OCI-LY1 (cell line): ENCODE measurements at regions not wholly inside any gene's neighbourhood (a gene's known extent, or its start where the extent isn't known, plus 50 kb on each side); places are given as distances from the start of the nearest gene placed in this dataset.

Experiments used
- H2AFZ ChIP-seq: fragments of 200-600 bp; sonication (generic), shearing (Covaris generic); 2 replicates; pipeline ENCODE4 v1.6.0; 2014; ENCODE audit warnings: antibody characterized with exemption, mild to moderate bottlenecking, low read length
- H3F3A ChIP-seq: fragments of 200-600 bp; sonication (generic), shearing (Covaris generic); 2 replicates; pipeline ENCODE4 v1.6.0; 2014; ENCODE audit warnings: mild to moderate bottlenecking, antibody characterized with exemption, low read length, moderate library complexity; ENCODE audit not compliant: insufficient read depth
- H3K27ac ChIP-seq: fragments of 200-600 bp; sonication (generic); 2 replicates; pipeline ENCODE4 v1.5.1; 2014; ENCODE audit warnings: low read length, mixed run types, mild to moderate bottlenecking, low read depth; ENCODE audit not compliant: poor library complexity, severe bottlenecking
- H3K27me3 ChIP-seq: fragments of 200-600 bp; sonication (generic); 2 replicates; pipeline ENCODE4 v1.6.0; 2014; ENCODE audit warnings: antibody characterized with exemption, mild to moderate bottlenecking, low read length, moderate library complexity; ENCODE audit not compliant: insufficient read depth
- H3K36me3 ChIP-seq: fragments of 200-600 bp; sonication (generic); 2 replicates; pipeline ENCODE4 v1.6.1; 2014; ENCODE audit warnings: mild to moderate bottlenecking, antibody characterized with exemption, low read length, moderate library complexity, mixed read lengths; ENCODE audit not compliant: insufficient read depth
- H3K4me1 ChIP-seq: fragments of 200-600 bp; sonication (generic); 2 replicates; pipeline ENCODE4 v1.5.1; 2014; ENCODE audit warnings: mild to moderate bottlenecking, low read length, moderate library complexity; ENCODE audit not compliant: insufficient read depth, severe bottlenecking
- H3K4me2 ChIP-seq: fragments of 200-600 bp; sonication (generic), shearing (Covaris generic); 2 replicates; pipeline ENCODE4 v1.6.1; 2014; ENCODE audit warnings: low read length
- H3K4me3 ChIP-seq: fragments of 200-600 bp; sonication (generic); 2 replicates; pipeline ENCODE4 v1.5.1; 2014; ENCODE audit warnings: low read length, low read depth, mild to moderate bottlenecking, mixed read lengths; ENCODE audit not compliant: poor library complexity, severe bottlenecking
- H3K79me2 ChIP-seq: fragments of 200-600 bp; shearing (Covaris generic); 2 replicates; pipeline ENCODE4 v1.6.1; 2016; ENCODE audit warnings: mixed run types, low read length, mixed read lengths; ENCODE audit not compliant: insufficient read depth
- H3K9ac ChIP-seq: fragments of 200-600 bp; sonication (generic), shearing (Covaris generic); 2 replicates; pipeline ENCODE4 v1.6.1; 2014; ENCODE audit warnings: mild to moderate bottlenecking, low read length, mixed read lengths
- H3K9me2 ChIP-seq: fragments of 200-600 bp; sonication (generic), shearing (Covaris generic); 2 replicates; pipeline ENCODE4 v1.6.1; 2014; ENCODE audit warnings: low read depth, mild to moderate bottlenecking, low read length, mixed read lengths
- H3K9me3 ChIP-seq: fragments of 200-600 bp; shearing (Covaris generic); 2 replicates; pipeline ENCODE4 v1.6.1; 2014; ENCODE audit warnings: low read length, mixed read lengths
- H4K20me1 ChIP-seq: fragments of 200-600 bp; sonication (generic), shearing (Covaris generic); 2 replicates; pipeline ENCODE4 v1.6.0; 2016; ENCODE audit warnings: mild to moderate bottlenecking, low read length; ENCODE audit not compliant: insufficient read depth
- EZH2 ChIP-seq: fragments of 200-600 bp; sonication (generic), shearing (Covaris generic); IDR thresholded peaks from 2 replicates; pipeline ENCODE4 v1.8.0; 2017; ENCODE audit warnings: borderline replicate concordance, mixed run types, mild to moderate bottlenecking, antibody characterized with exemption, low read length, moderate library complexity, mixed read lengths
- TF ChIP-seq, protein P1 (sequence below): fragments of 200-600 bp; sonication (generic), shearing (Covaris generic); IDR thresholded peaks from 2 replicates; pipeline ENCODE4 v1.5.1; 2017; ENCODE audit warnings: mild to moderate bottlenecking, antibody characterized with exemption, low read length, moderate library complexity, mixed read lengths

DNA sequence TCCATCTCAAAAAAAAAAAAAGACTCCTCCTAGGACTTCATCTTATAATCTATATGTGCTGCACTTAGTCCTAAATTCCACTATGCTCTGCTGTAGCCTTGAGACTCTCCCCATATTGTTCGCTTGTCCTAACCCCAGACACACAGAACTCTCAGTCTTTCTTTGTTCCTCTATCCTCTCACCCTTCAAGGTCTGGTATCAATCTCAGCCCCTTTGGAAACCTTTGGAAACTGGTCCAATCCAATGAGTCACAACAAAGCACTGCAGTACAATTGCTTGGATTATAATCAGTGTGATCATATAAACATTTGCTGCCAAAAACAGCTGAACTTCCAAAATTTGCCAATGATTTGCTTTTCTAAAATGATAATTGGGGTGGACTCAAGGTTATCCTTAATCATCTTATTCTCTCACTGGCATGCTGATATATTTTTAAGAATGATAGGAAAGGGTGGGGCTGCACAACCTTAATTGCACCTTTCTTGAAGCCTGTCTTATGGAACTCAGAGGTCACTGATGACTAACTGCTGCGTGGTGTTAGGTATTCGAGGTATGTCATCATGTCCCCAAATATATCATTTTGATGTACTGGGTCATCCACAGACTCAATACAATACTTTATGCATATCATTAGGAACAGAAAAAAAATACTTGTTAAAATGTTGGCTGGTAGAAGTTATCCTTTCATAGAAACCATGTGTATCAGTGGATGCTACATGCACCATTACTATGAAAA is 756.7 kb downstream of the NR2F2 start:
- TF ChIP-seq EZH2 = no peak
- TF ChIP-seq, protein P1, sequence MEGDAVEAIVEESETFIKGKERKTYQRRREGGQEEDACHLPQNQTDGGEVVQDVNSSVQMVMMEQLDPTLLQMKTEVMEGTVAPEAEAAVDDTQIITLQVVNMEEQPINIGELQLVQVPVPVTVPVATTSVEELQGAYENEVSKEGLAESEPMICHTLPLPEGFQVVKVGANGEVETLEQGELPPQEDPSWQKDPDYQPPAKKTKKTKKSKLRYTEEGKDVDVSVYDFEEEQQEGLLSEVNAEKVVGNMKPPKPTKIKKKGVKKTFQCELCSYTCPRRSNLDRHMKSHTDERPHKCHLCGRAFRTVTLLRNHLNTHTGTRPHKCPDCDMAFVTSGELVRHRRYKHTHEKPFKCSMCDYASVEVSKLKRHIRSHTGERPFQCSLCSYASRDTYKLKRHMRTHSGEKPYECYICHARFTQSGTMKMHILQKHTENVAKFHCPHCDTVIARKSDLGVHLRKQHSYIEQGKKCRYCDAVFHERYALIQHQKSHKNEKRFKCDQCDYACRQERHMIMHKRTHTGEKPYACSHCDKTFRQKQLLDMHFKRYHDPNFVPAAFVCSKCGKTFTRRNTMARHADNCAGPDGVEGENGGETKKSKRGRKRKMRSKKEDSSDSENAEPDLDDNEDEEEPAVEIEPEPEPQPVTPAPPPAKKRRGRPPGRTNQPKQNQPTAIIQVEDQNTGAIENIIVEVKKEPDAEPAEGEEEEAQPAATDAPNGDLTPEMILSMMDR = no peak
- no peaks in the 10 kb centered on the region for H4K20me1 ChIP-seq
- H3K27me3 ChIP-seq = no peaks in the 10 kb centered on the region; the same call in 1 of the 2 replicates
- H3K9ac ChIP-seq = no peak overlapping the region
- H3F3A ChIP-seq = no peaks in the 10 kb centered on the region
- no peak overlapping the region for H2AFZ ChIP-seq
- H3K36me3 ChIP-seq = no peaks in the 10 kb centered on the region
- H3K79me2 ChIP-seq = no peaks in the 10 kb centered on the region
- no peak overlapping the region for H3K27ac ChIP-seq
- no peaks in the 10 kb centered on the region for H3K9me3 ChIP-seq
- no peak overlapping the region for H3K4me3 ChIP-seq
- no peak overlapping the region for H3K4me2 ChIP-seq
- H3K9me2 ChIP-seq = no peaks in the 10 kb centered on the region
- no peaks in the 10 kb centered on the region for H3K4me1 ChIP-seq

DNA sequence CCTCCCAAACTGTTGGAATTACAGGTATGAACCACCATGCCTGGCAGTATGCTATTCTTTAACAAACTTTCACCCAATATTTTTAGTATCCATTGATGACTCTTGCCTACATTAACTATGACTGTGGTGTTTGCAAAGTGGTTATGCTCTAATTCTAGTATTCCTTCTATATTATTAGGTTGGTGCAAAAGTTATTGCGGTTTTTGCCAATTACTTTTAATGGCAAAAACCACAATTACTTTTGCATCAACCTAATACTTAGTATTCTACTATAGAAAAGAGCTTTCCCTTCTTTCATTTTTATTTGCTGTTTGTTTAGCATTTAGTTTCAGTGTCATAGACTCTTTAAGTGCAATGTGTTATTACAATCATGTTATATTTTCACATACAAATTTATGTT is 760.6 kb downstream of the NR2F2 start:
- H3K4me1 ChIP-seq = no peaks in the 10 kb centered on the region

DNA sequence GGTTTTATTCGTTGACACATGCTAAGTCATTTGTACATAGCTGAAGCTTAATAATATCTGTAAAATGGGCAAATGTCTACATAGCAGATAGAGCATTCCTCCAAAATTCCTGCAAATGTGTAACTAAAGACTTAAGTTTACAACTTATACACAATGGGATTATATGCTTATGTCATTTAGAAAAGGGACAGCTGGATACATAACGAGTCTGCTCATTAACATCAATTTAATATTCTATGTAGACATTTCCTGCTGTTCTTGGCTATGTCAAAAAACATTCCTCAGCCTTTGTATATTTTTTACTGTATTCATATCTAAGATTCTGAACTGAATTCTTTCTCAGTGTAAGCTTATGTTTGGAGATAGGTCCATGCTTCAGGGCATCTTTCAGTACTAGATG is 762.2 kb downstream of the NR2F2 start:
- Histone ChIP-seq H3K36me3 (no peaks in the 10 kb centered on the region), H3K9me3 (no peaks in the 10 kb centered on the region), H3K9ac (no peak overlapping the region), H4K20me1 (no peaks in the 10 kb centered on the region), H3F3A (no peaks in the 10 kb centered on the region), H3K4me1 (no peaks in the 10 kb centered on the region), H3K27ac (no peak overlapping the region), H2AFZ (no peak overlapping the region), H3K79me2 (no peaks in the 10 kb centered on the region), H3K4me2 (no peak overlapping the region), H3K4me3 (no peak overlapping the region), H3K27me3 (no peaks in the 10 kb centered on the region; the same call in 1 of the 2 replicates), H3K9me2 (no peaks in the 10 kb centered on the region)
- no peak for TF ChIP-seq EZH2

More for the DNA sequence above, 760.6 kb downstream of the NR2F2 start:
- H3K36me3 ChIP-seq = no peaks in the 10 kb centered on the region
- H4K20me1 ChIP-seq = no peaks in the 10 kb centered on the region
- H3K9me2 ChIP-seq = no peaks in the 10 kb centered on the region
- no peaks in the 10 kb centered on the region for H3K79me2 ChIP-seq
- H3K4me3 ChIP-seq = no peak overlapping the region
- TF ChIP-seq, protein P1 = no peak
- no peak overlapping the region for H3K9ac ChIP-seq
- no peaks in the 10 kb centered on the region for H3K9me3 ChIP-seq
- no peak overlapping the region for H2AFZ ChIP-seq
- no peak overlapping the region for H3K4me2 ChIP-seq
- H3F3A ChIP-seq = no peaks in the 10 kb centered on the region
- no peak overlapping the region for H3K27ac ChIP-seq
- H3K27me3 ChIP-seq = no peaks in the 10 kb centered on the region; the same call in 1 of the 2 replicates
